Neural cell (in vitro differentiated cells): ENCODE measurements at regions not wholly inside any gene's neighbourhood (a gene's known extent, or its start where the extent isn't known, plus 50 kb on each side); places are given as distances from the start of the nearest gene placed in this dataset.

Experiments
- H2AFZ ChIP-seq: fragments of 200-600, 300-800 bp; sonication (generic), shearing (Covaris generic); 2 replicates; pipeline ENCODE4 v1.6.0; 2014; ENCODE audit warnings: low read depth, mild to moderate bottlenecking, antibody characterized with exemption, low read length, moderate library complexity
- H3F3A ChIP-seq: fragments of 200-600 bp; shearing (Covaris generic); 2 replicates; pipeline ENCODE4 v1.6.1; 2016; ENCODE audit warnings: mild to moderate bottlenecking, moderate library complexity, mixed read lengths, antibody characterized with exemption, low read length; ENCODE audit not compliant: insufficient read depth, poor library complexity, severe bottlenecking
- H3K27ac ChIP-seq: fragments of 200-600, 300-800 bp; sonication (generic), shearing (Covaris generic); 2 replicates; pipeline ENCODE4 v1.5.1; 2014; ENCODE audit warnings: mild to moderate bottlenecking, low read length, moderate library complexity
- H3K27me3 ChIP-seq: fragments of 300-800, 200-600 bp; sonication (generic), shearing (Covaris generic); 2 replicates; pipeline ENCODE4 v1.6.0; 2014; ENCODE audit warnings: mild to moderate bottlenecking, low read depth, low read length, moderate library complexity; ENCODE audit not compliant: insufficient read depth
- H3K36me3 ChIP-seq: fragments of 300-800, 200-600 bp; sonication (generic), shearing (Covaris generic); 2 replicates; pipeline ENCODE4 v1.5.1; 2014; ENCODE audit warnings: mild to moderate bottlenecking, antibody characterized with exemption, low read length, moderate library complexity; ENCODE audit not compliant: insufficient read depth
- H3K4me2 ChIP-seq: fragments of 300-800, 200-600 bp; sonication (generic), shearing (Covaris generic); 2 replicates; pipeline ENCODE4 v1.6.0; 2014; ENCODE audit warnings: mild to moderate bottlenecking, low read length
- H3K4me3 ChIP-seq: fragments of 300-800, 200-600 bp; sonication (generic), shearing (Covaris generic); 2 replicates; pipeline ENCODE4 v1.5.1; 2014; ENCODE audit warnings: mild to moderate bottlenecking, low read length, moderate library complexity
- H3K79me2 ChIP-seq: fragments of 200-600 bp; shearing (Covaris generic); replicated peaks from 2 replicates; pipeline ENCODE4 v1.6.0; 2014; ENCODE audit warnings: mild to moderate bottlenecking, low read length, moderate library complexity; ENCODE audit not compliant: insufficient read depth
- H3K9ac ChIP-seq: fragments of 300-800, 200-600 bp; sonication (generic), shearing (Covaris generic); 2 replicates; pipeline ENCODE4 v1.6.1; 2016; ENCODE audit warnings: mild to moderate bottlenecking, low read length, mixed read lengths
- H3K9me2 ChIP-seq: fragments of 200-600 bp; shearing (Covaris generic); 2 replicates; pipeline ENCODE4 v1.6.1; 2016; ENCODE audit warnings: mild to moderate bottlenecking, low read length, mixed read lengths; ENCODE audit not compliant: insufficient read depth
- H3K9me3 ChIP-seq: fragments of 200-600, 300-800 bp; sonication (generic), shearing (Covaris generic); 2 replicates; pipeline ENCODE4 v1.6.1; 2016; ENCODE audit warnings: mild to moderate bottlenecking, mixed run types, low read length, moderate library complexity, mixed read lengths
- H4K20me1 ChIP-seq: fragments of 200-600 bp; shearing (Covaris generic); 2 replicates; pipeline ENCODE4 v1.6.1; 2016; ENCODE audit warnings: mild to moderate bottlenecking, mixed run types; ENCODE audit not compliant: insufficient read depth
- EP300 ChIP-seq: fragments of 450-650 bp; conservative IDR thresholded peaks from 2 replicates; pipeline ENCODE4 v1.6.1; 2014; ENCODE audit warnings: antibody characterized with exemption, mild to moderate bottlenecking, moderate library complexity; ENCODE audit not compliant: poor library complexity, severe bottlenecking
- EZH2 ChIP-seq: fragments of 200-600, 300-800 bp; shearing (Covaris generic), sonication (generic); IDR thresholded peaks from 2 replicates; pipeline ENCODE4 v1.6.1; 2014; ENCODE audit warnings: antibody characterized with exemption, low read length, borderline replicate concordance, mild to moderate bottlenecking; ENCODE audit not compliant: insufficient read depth, poor library complexity, severe bottlenecking
- MXI1 ChIP-seq: fragments of 450-650 bp; conservative IDR thresholded peaks from 2 replicates; pipeline ENCODE4 v1.6.1; 2014; ENCODE audit warnings: antibody characterized with exemption, mild to moderate bottlenecking; ENCODE audit not compliant: poor library complexity, severe bottlenecking
- POLR2AphosphoS5 ChIP-seq: IDR thresholded peaks from 2 replicates; pipeline ENCODE4 v1.6.1; 2012
- RAD21 ChIP-seq: fragments of 450-650 bp; conservative IDR thresholded peaks from 2 replicates; pipeline ENCODE4 v1.6.1; 2014; ENCODE audit warnings: antibody characterized with exemption, mild to moderate bottlenecking, moderate library complexity
- SMC3 ChIP-seq: fragments of 450-650 bp; conservative IDR thresholded peaks from 2 replicates; pipeline ENCODE4 v1.6.1; 2014; ENCODE audit warnings: antibody characterized with exemption, mild to moderate bottlenecking, moderate library complexity; ENCODE audit not compliant: poor library complexity
- TAF1 ChIP-seq: IDR thresholded peaks from 2 replicates; pipeline ENCODE4 v1.6.1; 2012; ENCODE audit warnings: low read depth
- TF ChIP-seq, protein P1 (sequence below): fragments of 450-650 bp; IDR thresholded peaks from 2 replicates; pipeline ENCODE4 v1.5.1; 2014; ENCODE audit warnings: antibody characterized with exemption, mild to moderate bottlenecking, moderate library complexity; ENCODE audit not compliant: poor library complexity, severe bottlenecking
- TF ChIP-seq, protein P2 (sequence below): IDR thresholded peaks from 2 replicates; pipeline ENCODE4 v1.6.1; 2012; ENCODE audit warnings: borderline replicate concordance

- no peaks in the 10 kb centered on the region for H4K20me1 ChIP-seq
- H3K27me3 ChIP-seq, result no peaks in the 10 kb centered on the region
- no peaks in the 10 kb centered on the region for H3K79me2 ChIP-seq
- H3K9me3 ChIP-seq, result no peaks in the 10 kb centered on the region
- H3K27ac ChIP-seq, result no peak overlapping the region
- TF ChIP-seq EZH2 (no peak), EP300 (no peak), TAF1 (no peak), POLR2AphosphoS5 (no peak), MXI1 (no peak), RAD21 (no peak), SMC3 (no peak)
- TF ChIP-seq, protein P1, sequence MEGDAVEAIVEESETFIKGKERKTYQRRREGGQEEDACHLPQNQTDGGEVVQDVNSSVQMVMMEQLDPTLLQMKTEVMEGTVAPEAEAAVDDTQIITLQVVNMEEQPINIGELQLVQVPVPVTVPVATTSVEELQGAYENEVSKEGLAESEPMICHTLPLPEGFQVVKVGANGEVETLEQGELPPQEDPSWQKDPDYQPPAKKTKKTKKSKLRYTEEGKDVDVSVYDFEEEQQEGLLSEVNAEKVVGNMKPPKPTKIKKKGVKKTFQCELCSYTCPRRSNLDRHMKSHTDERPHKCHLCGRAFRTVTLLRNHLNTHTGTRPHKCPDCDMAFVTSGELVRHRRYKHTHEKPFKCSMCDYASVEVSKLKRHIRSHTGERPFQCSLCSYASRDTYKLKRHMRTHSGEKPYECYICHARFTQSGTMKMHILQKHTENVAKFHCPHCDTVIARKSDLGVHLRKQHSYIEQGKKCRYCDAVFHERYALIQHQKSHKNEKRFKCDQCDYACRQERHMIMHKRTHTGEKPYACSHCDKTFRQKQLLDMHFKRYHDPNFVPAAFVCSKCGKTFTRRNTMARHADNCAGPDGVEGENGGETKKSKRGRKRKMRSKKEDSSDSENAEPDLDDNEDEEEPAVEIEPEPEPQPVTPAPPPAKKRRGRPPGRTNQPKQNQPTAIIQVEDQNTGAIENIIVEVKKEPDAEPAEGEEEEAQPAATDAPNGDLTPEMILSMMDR, result no peak
- TF ChIP-seq, protein P2, sequence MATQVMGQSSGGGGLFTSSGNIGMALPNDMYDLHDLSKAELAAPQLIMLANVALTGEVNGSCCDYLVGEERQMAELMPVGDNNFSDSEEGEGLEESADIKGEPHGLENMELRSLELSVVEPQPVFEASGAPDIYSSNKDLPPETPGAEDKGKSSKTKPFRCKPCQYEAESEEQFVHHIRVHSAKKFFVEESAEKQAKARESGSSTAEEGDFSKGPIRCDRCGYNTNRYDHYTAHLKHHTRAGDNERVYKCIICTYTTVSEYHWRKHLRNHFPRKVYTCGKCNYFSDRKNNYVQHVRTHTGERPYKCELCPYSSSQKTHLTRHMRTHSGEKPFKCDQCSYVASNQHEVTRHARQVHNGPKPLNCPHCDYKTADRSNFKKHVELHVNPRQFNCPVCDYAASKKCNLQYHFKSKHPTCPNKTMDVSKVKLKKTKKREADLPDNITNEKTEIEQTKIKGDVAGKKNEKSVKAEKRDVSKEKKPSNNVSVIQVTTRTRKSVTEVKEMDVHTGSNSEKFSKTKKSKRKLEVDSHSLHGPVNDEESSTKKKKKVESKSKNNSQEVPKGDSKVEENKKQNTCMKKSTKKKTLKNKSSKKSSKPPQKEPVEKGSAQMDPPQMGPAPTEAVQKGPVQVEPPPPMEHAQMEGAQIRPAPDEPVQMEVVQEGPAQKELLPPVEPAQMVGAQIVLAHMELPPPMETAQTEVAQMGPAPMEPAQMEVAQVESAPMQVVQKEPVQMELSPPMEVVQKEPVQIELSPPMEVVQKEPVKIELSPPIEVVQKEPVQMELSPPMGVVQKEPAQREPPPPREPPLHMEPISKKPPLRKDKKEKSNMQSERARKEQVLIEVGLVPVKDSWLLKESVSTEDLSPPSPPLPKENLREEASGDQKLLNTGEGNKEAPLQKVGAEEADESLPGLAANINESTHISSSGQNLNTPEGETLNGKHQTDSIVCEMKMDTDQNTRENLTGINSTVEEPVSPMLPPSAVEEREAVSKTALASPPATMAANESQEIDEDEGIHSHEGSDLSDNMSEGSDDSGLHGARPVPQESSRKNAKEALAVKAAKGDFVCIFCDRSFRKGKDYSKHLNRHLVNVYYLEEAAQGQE, result no peak
- no peaks in the 10 kb centered on the region for H3K9me2 ChIP-seq
- H3K4me3 ChIP-seq, result no peak overlapping the region
- H2AFZ ChIP-seq, result no peak overlapping the region
- no peaks in the 10 kb centered on the region for H3F3A ChIP-seq
- no peaks in the 10 kb centered on the region for H3K36me3 ChIP-seq
- H3K4me2 ChIP-seq, result no peak overlapping the region
- H3K9ac ChIP-seq, result no peak overlapping the region
These were observed 755.2 kb downstream of the NR2F2 start for GRCh38 chr15:97085731-97086130.

DNA sequence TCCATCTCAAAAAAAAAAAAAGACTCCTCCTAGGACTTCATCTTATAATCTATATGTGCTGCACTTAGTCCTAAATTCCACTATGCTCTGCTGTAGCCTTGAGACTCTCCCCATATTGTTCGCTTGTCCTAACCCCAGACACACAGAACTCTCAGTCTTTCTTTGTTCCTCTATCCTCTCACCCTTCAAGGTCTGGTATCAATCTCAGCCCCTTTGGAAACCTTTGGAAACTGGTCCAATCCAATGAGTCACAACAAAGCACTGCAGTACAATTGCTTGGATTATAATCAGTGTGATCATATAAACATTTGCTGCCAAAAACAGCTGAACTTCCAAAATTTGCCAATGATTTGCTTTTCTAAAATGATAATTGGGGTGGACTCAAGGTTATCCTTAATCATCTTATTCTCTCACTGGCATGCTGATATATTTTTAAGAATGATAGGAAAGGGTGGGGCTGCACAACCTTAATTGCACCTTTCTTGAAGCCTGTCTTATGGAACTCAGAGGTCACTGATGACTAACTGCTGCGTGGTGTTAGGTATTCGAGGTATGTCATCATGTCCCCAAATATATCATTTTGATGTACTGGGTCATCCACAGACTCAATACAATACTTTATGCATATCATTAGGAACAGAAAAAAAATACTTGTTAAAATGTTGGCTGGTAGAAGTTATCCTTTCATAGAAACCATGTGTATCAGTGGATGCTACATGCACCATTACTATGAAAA lies 756.7 kb downstream of the NR2F2 start:
- Histone ChIP-seq H3K4me2 (no peak overlapping the region), H3K9me3 (no peaks in the 10 kb centered on the region), H3K36me3 (no peaks in the 10 kb centered on the region)

More for the DNA sequence above, 756.7 kb downstream of the NR2F2 start:
- H3K9me2 ChIP-seq, result no peaks in the 10 kb centered on the region
- no peaks in the 10 kb centered on the region for H3F3A ChIP-seq
- H3K79me2 ChIP-seq, result no peaks in the 10 kb centered on the region
- H3K27ac ChIP-seq, result no peak overlapping the region
- H4K20me1 ChIP-seq, result no peaks in the 10 kb centered on the region
- no peak overlapping the region for H3K4me3 ChIP-seq
- no peak overlapping the region for H3K9ac ChIP-seq
- H2AFZ ChIP-seq, result no peak overlapping the region
- no peaks in the 10 kb centered on the region for H3K27me3 ChIP-seq
- TF ChIP-seq, protein P2, result no peak
- no peak for TF ChIP-seq TAF1
- no peak for TF ChIP-seq EP300
- TF ChIP-seq SMC3, result no peak
- TF ChIP-seq RAD21, result no peak
- no peak for TF ChIP-seq EZH2
- TF ChIP-seq, protein P1, result no peak
- no peak for TF ChIP-seq MXI1
- no peak for TF ChIP-seq POLR2AphosphoS5
